Neural progenitor cell (in vitro differentiated cells): ENCODE measurements at regions not wholly inside any gene's neighbourhood (a gene's known extent, or its start where the extent isn't known, plus 50 kb on each side); places are given as distances from the start of the nearest gene placed in this dataset.

Source experiments
- CTCF ChIP-seq: fragments of 200-600 bp; sonication (generic); IDR thresholded peaks from 2 replicates; pipeline ENCODE4 v1.5.1; 2017; ENCODE audit warnings: antibody characterized with exemption, mild to moderate bottlenecking
- EZH2 ChIP-seq: fragments of 200-600 bp; sonication (generic); IDR thresholded peaks from 2 replicates; pipeline ENCODE4 v1.6.1; 2017; ENCODE audit warnings: antibody characterized with exemption, mild to moderate bottlenecking, moderate library complexity

GRCh38 chr13:48842316-48842715, 133.4 kb upstream of the FNDC3A start:
- no peak for TF ChIP-seq CTCF
- no peak for TF ChIP-seq EZH2
